ENCODE measurements at regions not wholly inside any gene's neighbourhood (a gene's known extent, or its start where the extent isn't known, plus 50 kb on each side); places are given as distances from the start of the nearest gene placed in this dataset.
"Not testable (repeated sequence)": the region's sequence is repeated elsewhere in the genome, so short reads cannot be mapped to it uniquely, and the experiment has no call there.

- Histone ChIP-seq H3K27ac (ENCODE audit: insufficient read length, low read depth, low read length) (no peak overlapping the region), H3K9ac (ENCODE audit: extremely low read depth, insufficient read length, low read length) (no peak overlapping the region), H4K5ac (ENCODE audit: insufficient read length, low read depth, low read length) (no peak overlapping the region), H2BK20ac (ENCODE audit: low read depth, low read length, poor library complexity, severe bottlenecking) (no peak overlapping the region), H2AFZ (ENCODE audit: low read length) (no peak overlapping the region), H2BK120ac (ENCODE audit: low read depth, low read length, poor library complexity, severe bottlenecking) (no peak overlapping the region), H2BK12ac (ENCODE audit: insufficient read length, low read depth, low read length) (no peak overlapping the region), H4K91ac (ENCODE audit: insufficient read length, low read depth, low read length) (no peak overlapping the region), H2BK15ac (ENCODE audit: low read depth, low read length) (no peak overlapping the region), H3K79me1 (ENCODE audit: insufficient read depth, low read depth, low read length, poor library complexity, severe bottlenecking) (no peaks in the 10 kb centered on the region), H3K27me3 (ENCODE audit: insufficient read depth, low read length) (no peaks in the 10 kb centered on the region; the same call in 1 of the 2 replicates), H3K18ac (ENCODE audit: insufficient read length, low read depth, low read length) (no peak overlapping the region), H3K14ac (ENCODE audit: insufficient read depth, low read length) (no peak overlapping the region), H3T11ph (ENCODE audit: low read length) (no peak overlapping the region), H3K9me3 (ENCODE audit: control insufficient read depth, low read depth, low read length) (no peaks in the 10 kb centered on the region), H3K23ac (ENCODE audit: insufficient read length, low read depth, low read length) (no peak overlapping the region), H4K8ac (replicated peaks; ENCODE audit: insufficient read length, low read depth, low read length) (no peak overlapping the region), H3K4me1 (ENCODE audit: insufficient read depth, low read length) (no peaks in the 10 kb centered on the region), H3K79me2 (ENCODE audit: insufficient read depth, low read length) (no peaks in the 10 kb centered on the region), H2AK5ac (ENCODE audit: insufficient read length, low read length) (no peak overlapping the region), H3K23me2 (ENCODE audit: insufficient read length, low read depth, low read length, poor library complexity, severe bottlenecking) (no peaks in the 10 kb centered on the region), H3K4me2 (ENCODE audit: insufficient read depth, insufficient read length, low read length) (no peak overlapping the region), H3K4ac (ENCODE audit: low read depth, low read length) (no peak overlapping the region), H2BK5ac (ENCODE audit: insufficient read length, low read length) (no peak overlapping the region), H4K20me1 (ENCODE audit: control insufficient read depth, insufficient read depth, insufficient read length) (no peaks in the 10 kb centered on the region), H3K56ac (ENCODE audit: insufficient read length, low read depth, low read length) (no peak overlapping the region)
- Mint-ChIP-seq H3K36me3 (ENCODE audit: insufficient read depth in 1 of 3, low read depth in 3 of 3) (peaks cover 0 to 7% (median 6%) of the 10 kb centered on the region in 3 experiments; a peak in 3 of 7 replicates), H3K4me3 (no peak overlapping the region), H3K27ac (no peak overlapping the region), H3K27me3 (ENCODE audit: low read depth) (no peaks in the 10 kb centered on the region; the same call in 1 of the 2 replicates), H3K4me1 (peaks cover 8 to 17% of the 10 kb centered on the region in 2 experiments), H3K9me3 (peaks cover 67 to 76% of the 10 kb centered on the region in 2 experiments)
- no CpG with 5 or more reads among the region's 2 CpGs for WGBS (ENCODE audit: extremely low coverage, insufficient read length, low lambda C conversion rate)
- DNase-seq, result no peak
- TF ChIP-seq, protein P1, sequence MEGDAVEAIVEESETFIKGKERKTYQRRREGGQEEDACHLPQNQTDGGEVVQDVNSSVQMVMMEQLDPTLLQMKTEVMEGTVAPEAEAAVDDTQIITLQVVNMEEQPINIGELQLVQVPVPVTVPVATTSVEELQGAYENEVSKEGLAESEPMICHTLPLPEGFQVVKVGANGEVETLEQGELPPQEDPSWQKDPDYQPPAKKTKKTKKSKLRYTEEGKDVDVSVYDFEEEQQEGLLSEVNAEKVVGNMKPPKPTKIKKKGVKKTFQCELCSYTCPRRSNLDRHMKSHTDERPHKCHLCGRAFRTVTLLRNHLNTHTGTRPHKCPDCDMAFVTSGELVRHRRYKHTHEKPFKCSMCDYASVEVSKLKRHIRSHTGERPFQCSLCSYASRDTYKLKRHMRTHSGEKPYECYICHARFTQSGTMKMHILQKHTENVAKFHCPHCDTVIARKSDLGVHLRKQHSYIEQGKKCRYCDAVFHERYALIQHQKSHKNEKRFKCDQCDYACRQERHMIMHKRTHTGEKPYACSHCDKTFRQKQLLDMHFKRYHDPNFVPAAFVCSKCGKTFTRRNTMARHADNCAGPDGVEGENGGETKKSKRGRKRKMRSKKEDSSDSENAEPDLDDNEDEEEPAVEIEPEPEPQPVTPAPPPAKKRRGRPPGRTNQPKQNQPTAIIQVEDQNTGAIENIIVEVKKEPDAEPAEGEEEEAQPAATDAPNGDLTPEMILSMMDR (conservative IDR thresholded peaks at IDR 0.05), result no peak
These were observed 428.0 kb downstream of the ZNF674 start for GRCh38 chrX:46117234-46117633.

DNA sequence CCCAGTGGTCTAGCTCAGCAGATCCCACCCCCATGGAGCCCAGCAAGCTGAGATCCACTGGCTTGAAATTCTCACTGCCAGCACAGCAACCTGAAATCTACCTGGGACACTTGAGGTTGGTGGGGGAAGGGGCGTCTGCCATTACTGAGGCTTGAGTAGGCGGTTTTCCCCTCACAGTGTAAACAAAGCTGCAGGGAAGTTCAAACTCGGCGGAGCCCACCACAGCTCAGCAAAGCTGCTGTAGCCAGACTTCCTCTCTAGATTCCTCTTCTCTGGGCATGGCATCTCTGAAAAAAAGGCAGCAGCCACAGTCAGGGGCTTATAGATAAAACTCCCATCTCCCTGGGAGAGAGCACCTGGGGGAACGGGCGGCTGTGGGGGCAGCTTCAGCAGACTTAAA is 457.9 kb downstream of the ZNF674 start:
- H3K23me2 ChIP-seq (ENCODE audit: insufficient read length, low read depth, low read length, poor library complexity, severe bottlenecking); H3K18ac ChIP-seq (ENCODE audit: insufficient read length, low read depth, low read length); H3K14ac ChIP-seq (ENCODE audit: insufficient read depth, low read length); H2AK5ac ChIP-seq (ENCODE audit: insufficient read length, low read length); H3K79me1 ChIP-seq (ENCODE audit: insufficient read depth, low read depth, low read length, poor library complexity, severe bottlenecking); H3K27me3 Mint-ChIP-seq (ENCODE audit: low read depth); H3K4me1 Mint-ChIP-seq; H3K9ac ChIP-seq (ENCODE audit: extremely low read depth, insufficient read length, low read length); H3K23ac ChIP-seq (ENCODE audit: insufficient read length, low read depth, low read length); H3K27ac ChIP-seq (ENCODE audit: insufficient read length, low read depth, low read length); H4K91ac ChIP-seq (ENCODE audit: insufficient read length, low read depth, low read length); H4K20me1 ChIP-seq (ENCODE audit: control insufficient read depth, insufficient read depth, insufficient read length); DNase-seq; H2AFZ ChIP-seq (ENCODE audit: low read length); H2BK120ac ChIP-seq (ENCODE audit: low read depth, low read length, poor library complexity, severe bottlenecking); H3K4ac ChIP-seq (ENCODE audit: low read depth, low read length); H3K4me1 ChIP-seq (ENCODE audit: insufficient read depth, low read length); H4K8ac ChIP-seq (replicated peaks; ENCODE audit: insufficient read length, low read depth, low read length); H4K5ac ChIP-seq (ENCODE audit: insufficient read length, low read depth, low read length); H2BK15ac ChIP-seq (ENCODE audit: low read depth, low read length); H3K56ac ChIP-seq (ENCODE audit: insufficient read length, low read depth, low read length); H3K79me2 ChIP-seq (ENCODE audit: insufficient read depth, low read length); H3K4me3 Mint-ChIP-seq; H2BK5ac ChIP-seq (ENCODE audit: insufficient read length, low read length); H3K27ac Mint-ChIP-seq; H3T11ph ChIP-seq (ENCODE audit: low read length); H3K4me2 ChIP-seq (ENCODE audit: insufficient read depth, insufficient read length, low read length); H3K9me3 ChIP-seq (ENCODE audit: control insufficient read depth, low read depth, low read length); H2BK12ac ChIP-seq (ENCODE audit: insufficient read length, low read depth, low read length); H2BK20ac ChIP-seq (ENCODE audit: low read depth, low read length, poor library complexity, severe bottlenecking); H3K27me3 ChIP-seq (ENCODE audit: insufficient read depth, low read length): not testable (repeated sequence)
- Mint-ChIP-seq H3K9me3 (peaks cover 71 to 73% of the 10 kb centered on the region in 2 experiments), H3K36me3 (ENCODE audit: insufficient read depth in 1 of 3, low read depth in 3 of 3) (peaks cover 10 to 36% (median 29%) of the 10 kb centered on the region in 3 experiments)
- WGBS (ENCODE audit: extremely low coverage, insufficient read length, low lambda C conversion rate), result no CpG with 5 or more reads among the region's 6 CpGs
